DMS 273 (cell line): ENCODE measurements at regions not wholly inside any gene's neighbourhood (a gene's known extent, or its start where the extent isn't known, plus 50 kb on each side); places are given as distances from the start of the nearest gene placed in this dataset.

Source experiments
- DNase-seq: peaks from one replicate; lab custom pipeline; 2025; ENCODE audit not compliant: unreplicated experiment; lab: John Stamatoyannopoulos, UW

DNA sequence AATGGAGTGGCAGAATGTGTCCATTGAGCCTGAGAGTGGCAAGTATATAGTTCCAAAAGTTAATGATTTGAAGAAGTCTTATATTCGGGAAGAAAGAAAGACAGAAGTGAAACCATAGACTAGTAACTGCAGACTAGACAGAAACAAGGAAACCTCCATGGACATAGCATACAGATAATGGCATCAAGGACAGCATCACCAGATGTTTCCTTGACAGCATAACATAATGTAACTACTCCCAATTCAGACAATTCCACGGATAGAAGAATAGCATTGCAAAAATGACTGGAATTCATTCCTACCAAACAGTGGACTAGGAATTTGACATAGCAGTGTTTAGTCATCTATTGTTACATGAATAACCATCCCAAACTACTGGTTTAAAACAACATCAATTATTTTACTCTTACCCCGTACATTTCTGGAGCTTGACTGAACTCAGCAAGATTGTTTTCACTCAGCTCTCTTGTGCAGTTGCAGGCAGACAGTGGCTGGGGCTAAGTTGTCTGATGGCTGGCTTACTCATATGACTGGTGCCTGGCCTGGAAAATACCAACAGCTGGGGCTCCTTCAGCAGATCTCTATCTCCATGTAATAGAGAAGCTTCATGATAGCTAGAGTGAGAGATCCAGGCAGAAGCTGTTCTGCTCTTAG lies 109.7 kb upstream of the GADL1 start:
- DNase-seq = peak; percentile 57

DNA sequence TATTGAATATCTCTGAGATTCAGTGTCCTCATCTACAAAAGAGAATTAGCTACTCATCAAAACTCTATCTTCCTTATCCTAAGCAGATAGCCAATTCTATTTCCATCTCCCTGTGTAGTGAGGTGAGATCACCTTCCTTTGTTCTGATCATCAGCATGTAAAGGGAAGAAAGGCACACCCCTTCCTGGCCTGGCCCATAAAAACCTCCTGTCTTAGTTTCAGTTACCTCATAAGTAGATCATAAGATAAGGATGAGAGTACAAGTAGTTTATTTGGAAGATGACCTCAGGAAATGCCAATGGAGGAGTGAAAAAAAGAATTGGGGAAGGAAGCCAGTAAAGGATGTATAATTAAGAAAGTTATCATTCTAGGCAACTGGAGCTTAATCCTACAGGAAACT lies 114.5 kb upstream of the GADL1 start:
- DNase-seq = no peak

DNA sequence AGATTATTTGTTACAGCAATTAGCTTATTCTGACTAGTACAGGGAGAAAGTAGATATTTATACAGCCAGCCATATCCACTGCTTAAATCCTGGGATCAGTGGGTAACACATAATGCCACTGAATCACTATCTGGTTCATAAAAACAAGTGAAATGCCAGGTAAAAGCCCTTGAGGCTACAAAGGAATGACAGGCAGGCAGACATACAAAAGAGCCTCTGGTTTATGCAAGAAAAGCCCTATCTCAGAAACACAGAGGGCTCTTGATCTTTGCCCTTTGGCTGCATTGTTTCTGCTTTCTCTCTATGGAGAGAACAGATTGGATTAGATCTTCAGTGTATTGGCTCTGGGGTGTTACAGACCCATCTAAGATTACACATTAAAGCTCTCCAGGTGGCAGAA lies 115.4 kb upstream of the GADL1 start:
- DNase-seq = no peak

DNA sequence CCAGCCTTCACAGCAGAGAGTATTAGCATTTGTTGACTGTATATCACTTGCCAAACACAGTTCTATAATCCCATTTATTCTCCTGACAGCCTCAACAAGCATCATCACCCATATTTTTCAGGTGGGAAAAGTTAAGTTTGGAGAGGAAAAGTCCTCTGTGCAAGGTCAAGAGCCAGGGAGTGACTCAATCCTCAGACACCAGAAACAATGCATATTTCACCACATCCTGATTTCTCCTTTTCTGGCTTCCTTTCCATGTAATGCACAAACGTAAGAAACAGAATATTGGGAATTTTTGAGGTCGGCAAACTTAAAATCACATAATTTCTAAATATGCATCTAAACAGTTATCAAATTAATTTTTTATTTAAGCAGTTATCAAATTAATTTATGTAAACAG lies 116.0 kb upstream of the GADL1 start:
- DNase-seq = no peak

DNA sequence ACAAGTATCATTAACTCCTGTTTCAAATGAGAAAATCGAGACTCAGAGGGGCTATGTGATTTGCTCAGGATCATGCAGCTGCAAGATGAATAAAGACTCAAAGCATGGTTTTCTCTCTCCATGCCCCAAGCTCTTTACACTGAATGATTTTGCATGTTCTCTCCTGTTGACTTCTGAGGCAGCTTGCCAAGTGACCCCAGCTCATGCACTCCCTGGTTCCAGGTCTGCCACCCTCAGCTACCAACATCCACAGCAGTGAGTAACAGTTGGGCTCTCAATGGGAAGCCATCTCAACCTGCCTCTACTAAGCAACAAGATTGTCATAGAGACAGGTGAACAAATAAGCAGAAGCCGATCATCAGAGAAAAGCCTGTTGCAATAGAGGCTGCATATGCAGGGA lies 116.9 kb upstream of the GADL1 start:
- no peak for DNase-seq

DNA sequence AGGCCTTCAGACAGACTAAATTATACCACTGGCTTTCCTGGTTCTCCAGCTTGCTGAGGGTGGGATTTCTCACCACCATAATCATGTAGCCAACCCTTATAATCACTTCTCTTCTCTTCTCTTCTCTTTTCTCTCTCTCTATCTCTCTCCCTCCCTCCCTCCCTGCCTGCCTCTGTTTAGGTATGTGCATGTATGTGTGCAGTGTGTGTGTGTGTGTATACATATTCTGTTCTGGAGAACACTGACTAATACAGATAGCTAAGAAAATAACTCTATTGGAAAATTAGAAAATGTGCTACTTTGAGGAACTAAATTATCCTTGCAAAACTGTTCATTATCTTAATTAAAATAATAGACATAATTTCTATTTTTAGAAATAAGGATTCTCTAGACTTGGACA lies 118.6 kb upstream of the GADL1 start:
- no peak for DNase-seq

DNA sequence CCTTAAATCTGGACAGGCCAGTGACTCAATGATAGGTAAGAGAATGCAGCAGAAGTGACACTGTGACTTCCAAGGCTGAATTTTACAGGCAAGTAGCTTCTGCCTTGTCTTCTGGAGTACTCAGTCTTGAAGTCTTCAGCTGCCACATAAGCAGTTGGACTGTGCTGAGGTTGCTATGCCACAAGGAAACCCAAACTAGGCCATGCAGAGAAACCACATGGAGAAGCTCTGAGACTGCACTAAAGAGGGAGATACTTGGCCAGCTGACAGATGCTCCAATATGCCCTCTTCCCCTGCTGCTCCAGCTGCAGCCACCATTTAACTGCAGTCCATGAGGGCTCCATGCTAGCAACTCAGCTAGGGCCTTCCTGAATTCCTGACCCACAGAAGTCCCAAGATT lies 119.4 kb upstream of the GADL1 start:
- DNase-seq = peak; percentile 10

DNA sequence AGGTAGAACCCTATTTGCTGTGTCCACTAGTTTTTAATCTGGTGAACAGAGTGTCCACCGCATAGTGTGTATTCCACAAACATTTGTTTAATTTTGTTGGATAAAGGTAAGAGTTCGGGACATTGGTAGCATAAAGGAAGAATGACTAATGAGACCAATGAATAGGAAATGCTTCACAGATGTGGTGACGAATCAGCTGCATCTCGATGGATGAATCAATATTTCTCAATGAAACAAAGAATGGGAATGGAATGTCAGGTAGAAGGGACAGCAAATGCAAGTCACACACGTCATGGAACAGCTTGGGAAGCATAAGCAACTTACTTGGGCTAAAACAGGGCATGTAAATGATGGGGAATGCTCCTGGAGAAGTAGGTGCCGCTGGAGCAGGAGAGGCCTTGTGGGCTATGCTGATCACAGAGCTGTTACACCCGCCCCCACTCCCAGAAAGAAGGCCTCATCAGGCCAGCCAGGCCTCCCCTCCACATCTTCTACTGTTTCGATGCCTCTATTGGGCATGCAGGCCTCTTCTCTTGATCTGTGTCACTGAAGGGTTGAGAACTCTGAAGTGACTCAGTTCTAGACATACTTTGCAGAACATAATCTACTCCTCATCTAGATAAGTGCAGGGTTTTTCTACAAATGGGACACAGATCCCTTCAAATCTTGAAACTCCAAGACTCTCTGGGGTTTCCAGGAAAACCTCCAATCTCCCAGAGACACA lies 120.0 kb upstream of the GADL1 start:
- DNase-seq = no peak

DNA sequence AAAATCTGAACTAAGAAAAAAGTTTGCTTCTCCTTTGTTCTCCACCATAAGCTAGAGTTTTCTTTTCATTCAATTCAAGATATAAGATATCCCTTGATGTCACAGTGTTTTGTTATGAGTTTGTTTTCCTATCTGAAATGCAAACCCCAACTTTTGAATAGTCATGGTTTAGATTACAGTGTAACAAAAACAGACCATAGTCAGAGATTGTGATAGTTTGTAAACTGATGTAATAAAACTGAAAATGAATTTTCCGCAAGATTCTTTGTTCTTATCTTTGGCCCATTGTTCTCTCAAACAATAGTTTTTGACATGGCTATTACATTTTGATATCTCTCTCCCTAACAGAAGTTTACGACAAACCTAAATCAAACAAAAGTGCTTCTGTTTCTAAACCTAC lies 121.7 kb upstream of the GADL1 start:
- DNase-seq = no peak

DNA sequence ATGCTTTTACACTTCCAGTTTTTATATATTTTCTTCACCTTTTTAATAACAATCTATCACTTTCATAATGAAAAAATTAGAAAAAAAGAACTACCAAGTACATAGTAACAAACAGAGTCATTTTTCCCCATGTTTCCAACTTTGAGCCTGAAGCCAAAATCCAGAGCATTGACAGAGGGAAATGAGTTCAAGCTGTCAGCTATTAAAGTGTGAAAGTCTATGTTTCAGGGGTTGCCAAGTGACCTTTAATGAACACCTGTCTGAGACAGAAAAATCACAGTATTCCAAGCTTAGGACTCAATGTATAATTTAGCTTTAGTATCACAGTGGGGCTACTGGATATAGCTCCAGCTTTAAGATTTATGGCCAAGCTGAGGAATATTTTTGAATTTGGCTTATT lies 128.3 kb upstream of the GADL1 start:
- DNase-seq = peak; percentile 4

DNA sequence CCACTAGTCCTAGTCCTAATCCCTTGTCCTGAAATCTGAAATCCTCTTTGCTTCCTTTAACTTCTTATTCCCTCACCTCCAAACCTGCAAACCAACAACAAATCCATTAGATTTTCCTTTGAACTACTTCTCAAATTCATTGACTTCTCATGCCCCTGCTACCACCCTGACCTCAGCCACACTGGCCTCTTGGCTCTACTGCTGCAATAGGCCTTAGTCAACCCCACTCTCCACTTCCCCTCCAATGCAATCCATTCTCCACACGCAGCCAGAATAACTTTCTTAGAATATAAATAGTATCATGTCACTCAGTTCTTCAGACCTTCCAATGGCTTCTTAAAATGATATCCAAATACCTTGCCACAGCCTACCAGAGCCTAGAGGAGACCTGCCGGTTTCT lies 131.1 kb upstream of the GADL1 start:
- no peak for DNase-seq

DNA sequence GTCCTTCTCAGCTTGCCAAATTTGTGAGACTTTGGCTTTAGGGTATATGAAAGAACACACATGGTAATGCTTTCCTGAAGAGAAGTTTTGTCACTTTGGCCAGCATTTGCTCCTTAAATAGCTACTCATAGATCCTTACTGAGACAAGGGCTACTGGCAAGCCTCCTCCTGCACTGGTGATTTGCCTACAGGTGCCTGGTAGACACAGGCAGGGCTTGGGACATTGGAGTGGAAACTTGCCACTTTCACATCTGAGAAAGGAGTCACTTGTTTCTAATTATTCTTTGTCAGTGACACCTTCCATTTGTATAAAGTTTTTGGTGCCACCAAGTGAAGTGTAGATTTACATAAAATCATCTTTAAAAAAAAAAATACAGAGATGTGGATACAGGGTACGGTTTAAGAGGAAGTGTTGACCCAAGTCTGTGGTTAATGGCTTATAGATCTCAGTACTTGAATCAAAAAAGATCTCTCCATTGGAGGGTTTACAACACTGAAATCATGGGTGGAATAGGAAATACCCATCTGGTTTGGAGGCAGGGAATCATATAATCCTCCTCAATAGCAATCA lies 132.8 kb upstream of the GADL1 start:
- no peak for DNase-seq

DNA sequence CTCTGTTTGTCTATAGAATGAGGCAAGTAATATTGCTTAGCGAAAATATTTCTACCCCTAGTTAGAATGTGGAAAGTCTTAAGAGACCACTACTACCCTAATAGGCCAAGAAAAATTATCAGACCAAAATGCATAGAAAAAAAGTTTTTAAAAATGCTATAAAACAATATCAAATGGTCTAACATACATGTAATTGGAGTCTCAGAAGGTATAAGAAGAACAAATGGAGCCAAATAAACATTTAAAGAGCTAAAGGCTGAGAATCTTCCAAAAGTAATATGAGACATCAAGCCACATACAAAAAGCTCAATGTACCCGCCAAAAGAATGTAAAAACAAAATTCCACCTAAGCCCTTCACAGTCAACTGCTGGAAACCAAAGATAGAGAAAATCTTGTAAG lies 133.5 kb upstream of the GADL1 start:
- no peak for DNase-seq

DNA sequence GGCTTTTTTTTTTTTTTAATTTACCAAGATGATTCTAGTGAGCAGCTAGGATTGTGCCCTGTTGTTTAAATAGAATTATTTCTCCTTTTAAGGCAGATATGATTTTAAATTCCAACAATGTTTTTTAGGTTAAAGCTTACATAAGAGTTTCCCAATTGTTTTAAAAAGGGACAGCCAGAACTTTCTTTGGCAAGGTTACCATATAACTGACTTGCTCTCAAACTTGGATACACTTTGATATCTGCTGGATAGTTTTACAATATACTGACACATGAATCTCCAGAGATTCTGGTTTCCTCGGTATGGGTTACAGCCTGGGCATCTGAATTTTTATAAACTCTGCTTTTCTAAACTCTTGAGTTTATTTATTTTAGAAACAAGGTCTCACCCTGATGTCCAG lies 134.3 kb upstream of the GADL1 start:
- no peak for DNase-seq

DNA sequence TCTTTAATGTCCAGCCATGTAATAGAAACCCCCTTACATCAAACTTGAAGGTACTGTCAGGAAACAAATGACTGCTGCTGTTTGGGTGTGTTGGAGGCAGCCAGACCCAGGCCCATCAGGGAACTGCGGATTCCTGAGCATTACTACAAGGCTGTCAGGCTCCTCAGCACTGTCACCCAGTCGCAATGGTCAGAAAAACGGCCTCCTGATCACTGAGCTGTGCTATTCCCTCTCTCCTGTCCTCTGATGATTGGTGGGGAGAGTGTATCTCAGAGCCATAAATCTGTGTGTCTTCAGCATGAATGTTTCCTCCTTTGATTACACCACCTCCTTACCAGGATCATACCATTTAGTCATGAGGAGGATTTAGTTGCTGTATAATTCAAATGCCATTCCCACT lies 135.2 kb upstream of the GADL1 start:
- no peak for DNase-seq

DNA sequence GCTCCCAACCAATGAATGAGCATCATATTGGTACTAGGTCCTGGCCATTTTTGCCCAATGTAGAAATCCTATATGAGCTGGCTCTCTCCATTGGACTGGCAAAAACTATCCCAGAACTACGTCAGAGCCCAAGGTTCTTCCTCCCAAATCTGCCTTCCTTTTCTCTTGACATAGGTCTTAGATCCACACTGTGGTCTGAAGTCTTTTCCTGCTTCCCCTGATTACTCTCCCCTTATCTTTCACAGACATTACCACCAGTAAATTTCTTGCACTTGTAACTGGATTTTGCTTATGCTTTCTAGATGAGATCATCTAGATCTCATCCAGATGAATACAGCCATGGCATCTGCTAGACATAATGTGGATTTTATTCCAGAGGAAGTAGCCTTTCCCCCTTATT lies 141.2 kb upstream of the GADL1 start:
- DNase-seq = no peak

DNA sequence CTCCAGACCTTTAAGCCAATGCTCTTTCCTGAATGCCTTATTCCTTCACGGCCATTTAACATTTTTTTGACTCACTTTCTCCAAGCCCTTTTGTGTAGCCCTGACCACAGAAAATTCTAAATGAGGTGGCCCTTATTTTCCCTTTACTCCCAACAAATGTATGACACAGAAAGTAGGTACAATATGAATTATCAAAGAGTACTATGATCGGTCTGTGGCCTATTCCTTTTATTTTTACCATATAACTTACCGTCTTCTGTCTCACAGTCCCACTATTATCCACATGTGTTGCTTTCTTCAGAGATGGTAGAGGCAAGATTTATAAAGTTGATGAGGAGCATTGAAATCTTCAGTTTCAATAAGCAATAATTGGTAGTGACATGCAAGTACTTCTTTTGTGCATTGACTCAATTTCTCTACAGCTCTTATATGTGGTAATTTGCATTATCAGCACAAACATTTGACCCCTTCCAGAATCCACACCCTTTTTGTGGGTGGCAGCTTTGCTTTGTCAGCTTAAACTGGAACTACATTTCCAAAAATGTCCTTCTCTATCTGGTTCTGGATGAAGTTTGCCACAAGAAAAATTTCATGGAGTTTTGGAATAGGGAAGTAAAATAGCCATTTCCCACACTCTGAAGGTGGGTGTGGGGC lies 143.8 kb upstream of the GADL1 start:
- no peak for DNase-seq

DNA sequence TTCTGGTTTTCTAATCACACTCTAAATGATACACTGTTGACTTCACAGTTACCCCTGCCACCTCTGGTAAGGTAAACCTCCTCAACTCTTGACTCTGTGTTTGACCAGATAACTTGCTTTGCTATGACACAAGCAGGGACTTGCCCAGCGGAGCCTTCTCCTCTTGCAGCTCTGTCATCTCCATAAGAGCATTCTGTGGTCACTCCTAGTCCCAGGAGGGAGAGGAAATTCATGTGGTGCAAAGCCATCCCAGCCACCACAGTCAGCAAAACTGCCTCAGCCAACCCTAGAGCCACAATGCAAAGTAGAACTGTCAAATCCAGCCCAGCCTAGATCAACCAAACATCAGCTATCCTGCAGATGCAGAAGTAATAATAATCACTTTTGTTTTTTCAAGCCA lies 144.7 kb upstream of the GADL1 start:
- DNase-seq = no peak

DNA sequence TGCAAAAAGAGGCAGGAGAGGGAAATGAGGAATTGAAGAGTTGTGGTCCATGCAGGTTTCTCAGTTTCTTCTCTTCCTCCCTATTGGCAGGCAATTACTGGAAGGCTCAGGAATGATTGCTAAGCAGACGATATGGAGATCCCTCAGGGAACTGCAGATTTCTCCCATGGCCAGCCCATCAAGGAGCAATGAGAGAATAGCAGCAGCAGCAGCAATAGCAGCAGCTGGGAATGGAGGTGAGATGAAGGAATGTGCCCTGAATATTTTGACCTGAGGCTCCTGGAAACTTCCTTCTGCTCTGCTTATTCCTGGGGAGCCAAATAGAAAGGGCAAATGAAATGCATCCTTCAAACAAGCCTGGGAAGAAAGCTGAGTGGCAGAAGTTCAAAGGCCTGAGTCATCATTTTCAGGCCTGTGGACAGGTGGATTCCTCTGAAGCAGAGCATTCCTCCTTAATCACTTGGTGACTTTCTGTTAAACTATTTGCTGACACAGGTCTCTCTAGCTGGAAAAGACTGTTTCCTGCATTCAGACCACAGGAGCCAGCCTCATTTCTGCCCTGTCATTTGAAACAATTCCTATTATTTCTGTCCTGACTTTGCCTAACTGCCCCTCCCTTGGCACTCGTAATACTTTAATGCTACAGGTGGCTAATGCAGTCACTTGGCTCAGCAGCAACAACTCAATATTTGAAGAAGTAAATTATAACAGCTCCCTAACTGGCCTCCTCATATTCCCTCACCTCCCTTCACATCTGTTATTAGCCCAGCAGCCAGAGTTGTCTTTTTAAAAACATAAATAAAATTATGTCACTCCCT lies 146.9 kb upstream of the GADL1 start:
- peak; percentile 10 for DNase-seq

DNA sequence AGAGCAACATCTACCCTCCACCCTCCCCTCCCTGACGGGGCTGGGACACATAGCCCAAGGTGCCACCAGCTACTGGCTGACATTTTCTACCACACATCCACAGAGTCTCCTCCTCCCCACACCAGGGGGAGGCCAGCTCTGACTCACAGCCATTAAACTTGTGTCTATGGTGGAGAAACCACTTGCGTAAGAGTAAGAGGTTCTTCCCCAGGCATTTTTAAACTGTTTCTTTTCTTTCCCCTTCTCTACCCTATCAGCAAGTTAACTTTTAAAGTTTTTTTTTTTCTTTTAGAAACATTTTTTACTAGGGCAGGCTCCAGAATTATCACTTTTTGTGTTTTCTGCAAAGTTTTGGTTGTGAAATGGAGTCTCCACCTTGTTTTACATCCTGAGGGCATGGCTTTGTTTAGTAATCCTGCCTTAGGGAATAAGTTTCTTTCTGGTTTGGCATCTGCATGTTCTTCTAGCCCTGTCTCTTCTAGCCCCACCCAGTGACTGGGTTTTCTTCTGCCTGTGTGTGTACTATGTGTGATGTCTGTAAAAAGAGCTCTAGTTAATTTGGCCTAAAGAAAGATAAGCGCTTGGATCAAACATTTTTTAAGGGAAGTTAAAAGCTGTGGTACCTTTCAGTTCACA lies 148.8 kb upstream of the GADL1 start:
- no peak for DNase-seq

DNA sequence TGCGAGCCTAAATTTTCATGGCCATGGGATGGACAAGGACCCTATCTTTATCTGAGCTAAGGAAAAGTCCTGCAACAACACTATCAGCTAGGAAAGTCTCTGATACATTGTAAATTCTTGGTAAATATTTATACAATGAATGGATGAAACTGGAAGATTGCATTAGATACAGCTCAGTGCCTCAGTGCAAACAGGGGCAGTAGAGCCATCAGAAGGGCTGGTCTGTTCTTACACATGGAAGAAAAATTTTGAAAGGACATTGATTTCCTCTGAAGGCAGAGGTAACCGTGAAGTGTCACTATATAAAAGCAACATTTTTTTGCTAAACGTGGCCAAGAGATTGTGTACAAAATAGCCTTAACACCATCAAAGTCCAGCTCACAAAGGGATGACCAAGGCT lies 153.2 kb upstream of the GADL1 start:
- no peak for DNase-seq
